Amniotic stem cell (primary cell): ENCODE measurements at regions not wholly inside any gene's neighbourhood (a gene's known extent, or its start where the extent isn't known, plus 50 kb on each side); places are given as distances from the start of the nearest gene placed in this dataset.
"Not testable (repeated sequence)": the region's sequence is repeated elsewhere in the genome, so short reads cannot be mapped to it uniquely, and the experiment has no call there.

ENCODE experiments used
- DNase-seq: peaks from one replicate; lab custom pipeline; 2025; lab: John Stamatoyannopoulos, UW

- no peak for DNase-seq
These were observed 122.4 kb upstream of the NMUR2 start for GRCh38 chr5:152527358-152528052.

- DNase-seq, result no peak
These were observed 124.4 kb upstream of the NMUR2 start for GRCh38 chr5:152529440-152529839.

- DNase-seq, result peak; percentile 38
These were observed 127.6 kb upstream of the NMUR2 start for GRCh38 chr5:152532714-152533113.

GRCh38 chr5:152534641-152535040, 129.6 kb upstream of the NMUR2 start:
- no peak for DNase-seq

GRCh38 chr5:152542741-152543140, 137.7 kb upstream of the NMUR2 start:
- no peak for DNase-seq

GRCh38 chr5:152546493-152546892, 141.4 kb upstream of the NMUR2 start:
- no peak for DNase-seq

GRCh38 chr5:152547202-152547601, 142.1 kb upstream of the NMUR2 start:
- no peak for DNase-seq

- DNase-seq, result no peak
These were observed 144.6 kb upstream of the NMUR2 start for GRCh38 chr5:152549709-152550108.

- DNase-seq, result no peak
These were observed 146.0 kb upstream of the NMUR2 start for GRCh38 chr5:152551061-152551460.

GRCh38 chr5:152556784-152557183, 151.7 kb upstream of the NMUR2 start:
- DNase-seq, result no peak

GRCh38 chr5:152560512-152561137, 155.5 kb upstream of the NMUR2 start:
- DNase-seq, result no peak

- no peak for DNase-seq
These were observed 162.9 kb upstream of the NMUR2 start for GRCh38 chr5:152568016-152568415.

GRCh38 chr5:152572812-152573211, 167.7 kb upstream of the NMUR2 start:
- no peak for DNase-seq

GRCh38 chr5:152584103-152584502, 179.0 kb upstream of the NMUR2 start:
- no peak for DNase-seq

GRCh38 chr5:152592416-152592815, 187.3 kb upstream of the NMUR2 start:
- DNase-seq, result no peak

- DNase-seq, result no peak
These were observed 188.3 kb upstream of the NMUR2 start for GRCh38 chr5:152593388-152593787.

GRCh38 chr5:152595405-152595804, 190.3 kb upstream of the NMUR2 start:
- no peak for DNase-seq

GRCh38 chr5:152599096-152599495, 194.0 kb upstream of the NMUR2 start:
- no peak for DNase-seq

GRCh38 chr5:152601806-152602732, 197.0 kb upstream of the NMUR2 start:
- no peak for DNase-seq

- DNase-seq, result not testable (repeated sequence)
These were observed 201.0 kb upstream of the NMUR2 start for GRCh38 chr5:152606050-152606449.

- no peak for DNase-seq
These were observed 201.8 kb upstream of the NMUR2 start for GRCh38 chr5:152606776-152607364.

- DNase-seq, result no peak
These were observed 202.5 kb upstream of the NMUR2 start for GRCh38 chr5:152607401-152608160.
